SK-N-SH (cell line): ENCODE measurements at regions not wholly inside any gene's neighbourhood (a gene's known extent, or its start where the extent isn't known, plus 50 kb on each side); places are given as distances from the start of the nearest gene placed in this dataset.

Experiments
- CTCF ChIA-PET: fragments of 300-600, 350-600 bp; formaldehyde crosslinking; extraction: SDS; loops from one replicate; lab custom pipeline; 2021; lab: Yijun Ruan, JAX
- POLR2A ChIA-PET: fragments of 350-600 bp; sonication (Branson Sonifier 250); formaldehyde crosslinking; extraction: SDS; loops from one replicate; lab custom pipeline; 2020; ENCODE audit warnings: antibody characterized with exemption, inconsistent platforms; lab: Yijun Ruan, JAX
- DNase-seq: peaks from one replicate; pipeline ENCODE4 v3.0.0; 2012
- H2AFZ ChIP-seq: fragments of 200-600 bp; sonication (generic); 2 replicates; pipeline ENCODE4 v1.8.1; 2016; ENCODE audit warnings: antibody characterized with exemption, mild to moderate bottlenecking, low read depth
- H3F3A ChIP-seq: fragments of 200-600 bp; sonication (generic); replicated peaks from 2 replicates; pipeline ENCODE3; 2016; ENCODE audit warnings: antibody characterized with exemption, mild to moderate bottlenecking; ENCODE audit not compliant: insufficient read depth
- H3K27ac ChIP-seq, 2 experiments: fragments of 200-500 bp in 1 of 2; fragments of 200-600 bp in 1 of 2; sonication (Bioruptor generic) in 1 of 2; sonication (generic), shearing (Covaris generic) in 1 of 2; 2 replicates each; pipeline versions ENCODE4 v1.5.1 to v1.6.1; 2014 to 2016; ENCODE audit warnings: low read depth in 2 of 2, inconsistent platforms in 1 of 2, low read length in 1 of 2, mild to moderate bottlenecking in 1 of 2, mixed read lengths in 1 of 2
- H3K27me3 ChIP-seq: fragments of 200-600 bp; sonication (generic), shearing (Covaris generic); 2 replicates; pipeline ENCODE4 v1.6.1; 2016; ENCODE audit warnings: mixed run types; ENCODE audit not compliant: insufficient read depth
- H3K36me3 ChIP-seq, 2 experiments: fragments of 200-500 bp in 1 of 2; fragments of 200-600 bp in 1 of 2; sonication (Bioruptor generic) in 1 of 2; sonication (generic) in 1 of 2; replicated peaks in 1 of 2; 2 replicates each; pipeline versions ENCODE3 to v1.5.1; 2014 to 2016; ENCODE audit warnings: low read length in 1 of 2, mild to moderate bottlenecking in 1 of 2; ENCODE audit not compliant: insufficient read depth in 2 of 2, control insufficient read depth in 1 of 2
- H3K4me1 ChIP-seq, 2 experiments: fragments of 200-500 bp in 1 of 2; fragments of 200-600 bp in 1 of 2; sonication (Bioruptor generic) in 1 of 2; sonication (generic), shearing (Covaris generic) in 1 of 2; 2 replicates each; pipeline versions ENCODE4 v1.5.1 to v1.6.1; 2014 to 2016; ENCODE audit warnings: low read depth in 1 of 2, low read length in 1 of 2, mixed run types in 1 of 2; ENCODE audit not compliant: insufficient read depth in 2 of 2, control insufficient read depth in 1 of 2
- H3K4me2 ChIP-seq: fragments of 200-600 bp; sonication (generic), shearing (Covaris generic); 2 replicates; pipeline ENCODE4 v1.6.1; 2017; ENCODE audit warnings: mixed run types
- H3K4me3 ChIP-seq, 2 experiments: fragments of 200-500 bp in 1 of 2; fragments of 200-600 bp in 1 of 2; sonication (Bioruptor generic) in 1 of 2; sonication (generic), shearing (Covaris generic) in 1 of 2; 2 replicates each; pipeline versions ENCODE4 v1.5.1 to v1.8.1; 2014 to 2016; ENCODE audit warnings: low read depth in 2 of 2, inconsistent platforms in 1 of 2, low read length in 1 of 2, mild to moderate bottlenecking in 1 of 2, mixed read lengths in 1 of 2, moderate library complexity in 1 of 2
- H3K79me2 ChIP-seq: fragments of 200-600 bp; sonication (generic); 2 replicates; pipeline ENCODE4 v1.8.1; 2017; ENCODE audit warnings: mild to moderate bottlenecking; ENCODE audit not compliant: insufficient read depth
- H3K9ac ChIP-seq: fragments of 200-600 bp; sonication (generic); 2 replicates; pipeline ENCODE4 v1.6.1; 2017; ENCODE audit warnings: mixed run types
- H3K9me2 ChIP-seq: fragments of 200-600 bp; sonication (generic); 2 replicates; pipeline ENCODE4 v1.6.1; 2017; ENCODE audit warnings: mixed run types
- H3K9me3 ChIP-seq: fragments of 200-600 bp; sonication (generic); 2 replicates; pipeline ENCODE4 v1.6.1; 2017; ENCODE audit warnings: mixed run types, mild to moderate bottlenecking, moderate library complexity
- H4K20me1 ChIP-seq: fragments of 200-600 bp; sonication (generic); 2 replicates; pipeline ENCODE4 v1.6.1; 2017; ENCODE audit warnings: mild to moderate bottlenecking, mixed run types; ENCODE audit not compliant: insufficient read depth
- ELF1 ChIP-seq: IDR thresholded peaks from 2 replicates; pipeline ENCODE4 v1.4.0; 2012
- FOSL2 ChIP-seq: IDR thresholded peaks from 2 replicates; pipeline ENCODE4 v1.4.0; 2012; ENCODE audit warnings: low read depth, mild to moderate bottlenecking, moderate library complexity, borderline replicate concordance
- GATA2 ChIP-seq: sonication (generic); formaldehyde crosslinking; IDR thresholded peaks from 2 replicates; pipeline ENCODE4 v1.5.0; 2020; ENCODE audit warnings: mild to moderate bottlenecking, missing genetic modification reagents
- MXI1 ChIP-seq: IDR thresholded peaks from 2 replicates; pipeline ENCODE4 v1.6.1; 2012; ENCODE audit warnings: mild to moderate bottlenecking, low read depth, low read length, improper control_type of control experiment
- NFIC ChIP-seq: IDR thresholded peaks from 2 replicates; pipeline ENCODE4 v1.4.0; 2012; ENCODE audit warnings: borderline replicate concordance
- NRF1 ChIP-seq: IDR thresholded peaks from 2 replicates; pipeline ENCODE4 v1.6.1; 2012; ENCODE audit warnings: low read depth, mild to moderate bottlenecking, low read length
- PBX3 ChIP-seq: IDR thresholded peaks from 2 replicates; pipeline ENCODE4; 2012
- RFX5 ChIP-seq: IDR thresholded peaks from 2 replicates; pipeline ENCODE4 v1.6.1; 2012; ENCODE audit warnings: mild to moderate bottlenecking, improper control_type of control experiment, low read length
- RXRA ChIP-seq: IDR thresholded peaks from 2 replicates; pipeline ENCODE4 v1.4.0; 2012; ENCODE audit warnings: low read depth, mild to moderate bottlenecking, borderline replicate concordance
- SIN3A ChIP-seq: IDR thresholded peaks from 2 replicates; pipeline ENCODE4 v1.6.1; 2012; ENCODE audit warnings: low read depth, mild to moderate bottlenecking, low read length, moderate library complexity, borderline replicate concordance
- TCF12 ChIP-seq: IDR thresholded peaks from 2 replicates; pipeline ENCODE4 v1.4.0; 2012
- TEAD4 ChIP-seq: IDR thresholded peaks from 2 replicates; pipeline ENCODE4 v1.4.0; 2012; ENCODE audit warnings: mild to moderate bottlenecking, borderline replicate concordance; ENCODE audit not compliant: insufficient read depth
- USF1 ChIP-seq: IDR thresholded peaks from 2 replicates; pipeline ENCODE4 v1.4.0; 2012; ENCODE audit warnings: low read depth, borderline replicate concordance
- WGBS: methylation state at CpG from one replicate; pipeline ENCODE4 v1.1.6; 2017; ENCODE audit warnings: low lambda C conversion rate; 5-methylcytosine and 5-hydroxymethylcytosine counted together
- TF ChIP-seq, protein P1 (sequence below): IDR thresholded peaks from 2 replicates; pipeline ENCODE4 v1.4.0; 2012; ENCODE audit warnings: low read depth, borderline replicate concordance

DNA sequence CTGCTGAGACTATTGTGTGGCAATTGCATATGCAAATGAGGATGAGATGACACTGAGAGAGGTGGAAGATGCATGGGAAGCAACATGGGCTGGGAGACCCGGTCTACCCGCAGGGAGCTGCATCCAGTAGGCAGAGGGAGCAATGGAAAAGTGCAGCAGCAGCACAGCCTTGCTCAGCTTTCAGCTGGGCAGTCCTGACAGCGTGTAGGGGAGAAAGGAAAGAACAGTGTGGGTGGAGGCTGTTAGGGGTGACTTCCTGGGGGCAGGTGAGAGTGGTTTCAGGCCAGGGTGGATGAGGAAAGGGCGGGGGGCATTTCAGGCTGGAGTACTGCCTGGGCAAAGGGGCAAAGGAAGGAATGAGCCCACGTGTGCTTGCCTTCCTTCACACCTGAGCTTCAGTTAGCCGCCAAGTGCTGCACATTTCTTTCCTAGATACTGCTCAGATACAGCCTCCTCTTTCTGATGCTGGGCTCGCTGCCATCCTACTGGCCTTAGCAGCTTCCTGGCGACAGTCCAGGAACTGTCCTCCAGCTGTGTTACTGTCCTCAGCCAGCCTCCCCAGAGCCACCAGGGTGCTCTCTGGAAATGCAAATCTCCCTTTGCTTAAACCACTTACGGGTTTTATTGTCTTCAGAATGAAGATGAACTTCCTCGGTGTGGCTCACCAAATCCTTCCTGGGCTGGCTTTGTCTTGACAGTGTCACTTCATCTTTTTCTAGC, 276.3 kb downstream of the TSN start (continued):
- TF ChIP-seq TEAD4 (no peak), TCF12 (no peak), USF1 (no peak)
- TF ChIP-seq, protein P1, sequence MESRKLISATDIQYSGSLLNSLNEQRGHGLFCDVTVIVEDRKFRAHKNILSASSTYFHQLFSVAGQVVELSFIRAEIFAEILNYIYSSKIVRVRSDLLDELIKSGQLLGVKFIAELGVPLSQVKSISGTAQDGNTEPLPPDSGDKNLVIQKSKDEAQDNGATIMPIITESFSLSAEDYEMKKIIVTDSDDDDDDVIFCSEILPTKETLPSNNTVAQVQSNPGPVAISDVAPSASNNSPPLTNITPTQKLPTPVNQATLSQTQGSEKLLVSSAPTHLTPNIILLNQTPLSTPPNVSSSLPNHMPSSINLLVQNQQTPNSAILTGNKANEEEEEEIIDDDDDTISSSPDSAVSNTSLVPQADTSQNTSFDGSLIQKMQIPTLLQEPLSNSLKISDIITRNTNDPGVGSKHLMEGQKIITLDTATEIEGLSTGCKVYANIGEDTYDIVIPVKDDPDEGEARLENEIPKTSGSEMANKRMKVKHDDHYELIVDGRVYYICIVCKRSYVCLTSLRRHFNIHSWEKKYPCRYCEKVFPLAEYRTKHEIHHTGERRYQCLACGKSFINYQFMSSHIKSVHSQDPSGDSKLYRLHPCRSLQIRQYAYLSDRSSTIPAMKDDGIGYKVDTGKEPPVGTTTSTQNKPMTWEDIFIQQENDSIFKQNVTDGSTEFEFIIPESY = no peak

GRCh38 chr2:122032264-122032645, 276.8 kb downstream of the TSN start:
- no peak for TF ChIP-seq TEAD4
- no peak for TF ChIP-seq GATA2 (CRISPR knock-in tag)
- Histone ChIP-seq H3K4me1 (peaks cover 0 to 13% of the 10 kb centered on the region in 2 experiments; a peak in 3 of 4 replicates), H3F3A (no peaks in the 10 kb centered on the region), H4K20me1 (no peaks in the 10 kb centered on the region), H3K36me3 (no peaks in the 10 kb centered on the region), H3K9me2 (no peaks in the 10 kb centered on the region), H3K27ac (no peak overlapping the region), H3K79me2 (no peaks in the 10 kb centered on the region), H2AFZ (no peak overlapping the region), H3K4me3 (no peak overlapping the region), H3K27me3 (no peaks in the 10 kb centered on the region), H3K9me3 (no peaks in the 10 kb centered on the region), H3K4me2 (no peak overlapping the region), H3K9ac (no peak overlapping the region)
- ChIA-PET CTCF (interaction anchor here (0.5 kb wide), 1 partner anchor 55 kb away, joined by 3 read pairs; no protein-coding TSS in a partner anchor), POLR2A (no interaction called here)
- WGBS = 47% methylated on average over 6 of the region's 6 CpGs
- no peak for DNase-seq

- ChIA-PET POLR2A (no interaction called here), CTCF (no interaction called here)
- Histone ChIP-seq H3K4me3 (no peak overlapping the region), H3K4me1 (peaks cover 0 to 13% of the 10 kb centered on the region in 2 experiments; a peak in 3 of 4 replicates), H3K4me2 (no peak overlapping the region), H3K27ac (no peak overlapping the region), H3K36me3 (no peaks in the 10 kb centered on the region), H3K9me3 (no peaks in the 10 kb centered on the region), H3K79me2 (no peaks in the 10 kb centered on the region), H2AFZ (no peak overlapping the region), H3K27me3 (no peaks in the 10 kb centered on the region), H4K20me1 (no peaks in the 10 kb centered on the region), H3K9me2 (no peaks in the 10 kb centered on the region), H3K9ac (no peak overlapping the region), H3F3A (no peaks in the 10 kb centered on the region)
- DNase-seq = no peak
- 30% methylated on average over 3 of the region's 3 CpGs for WGBS
- TF ChIP-seq, protein P1 = no peak
- TF ChIP-seq PBX3 (no peak), NFIC (no peak), RFX5 (no peak), NRF1 (no peak), MXI1 (no peak), TCF12 (no peak), USF1 (no peak), ELF1 (no peak), RXRA (no peak), SIN3A (no peak), FOSL2 (no peak)
Observed at GRCh38 chr2:122033778-122034177, 278.3 kb downstream of the TSN start.
